HepG2 (cell line): ENCODE measurements at regions not wholly inside any gene's neighbourhood (a gene's known extent, or its start where the extent isn't known, plus 50 kb on each side); places are given as distances from the start of the nearest gene placed in this dataset.

Experiments used
- ATAC-seq: fragments of 200-7000 bp; cut with Tn5 transposase; 3 replicates; pipeline ENCODE4 v1.9.1; 2020; ENCODE audit warnings: mild to moderate bottlenecking, moderate library complexity
- BruUV-seq: library from RNA; stranded (reverse); fragments of 400-500 nt; replicated peaks from 2 replicates; lab custom pipeline; 2021; lab: Mats Ljungman, UMichigan
- CTCF ChIA-PET: fragments of 300-600 bp; formaldehyde crosslinking; extraction: SDS; loops from one replicate; lab custom pipeline; 2021; ENCODE audit warnings: low total read pairs, inconsistent platforms, low intra/inter-chr PET ratio; lab: Yijun Ruan, JAX
- POLR2A ChIA-PET: fragments of 350-600 bp; sonication (Branson Sonifier 250); formaldehyde crosslinking; loops from one replicate; lab custom pipeline; 2020; ENCODE audit warnings: antibody characterized with exemption, inconsistent platforms; lab: Yijun Ruan, JAX
- DNase-seq: peaks from one replicate; pipeline ENCODE4 v3.0.0-alpha.2; 2015; ENCODE audit warnings: low spot score
- FAIRE-seq: peaks from 3 replicates; lab custom pipeline; 2011; peaks lifted over from hg19 to GRCh38; lab: Jason Lieb, UNC
- H2AFZ ChIP-seq: one replicate; pipeline ENCODE4 v1.6.1; 2011; ENCODE audit warnings: low read length, inconsistent platforms
- H3K27ac ChIP-seq: fragments of 300-600 bp; 3 replicates; pipeline ENCODE4 v1.8.0; 2011; ENCODE audit warnings: mixed run types, mild to moderate bottlenecking, mixed read lengths, low read length, inconsistent platforms; ENCODE audit not compliant: insufficient read depth; ENCODE audit errors: extremely low read length
- H3K27me3 ChIP-seq, 2 experiments: fragments of 200-600 bp in 1 of 2; 2 replicates in 1 of 2; 3 replicates in 1 of 2; pipeline versions ENCODE4 v1.6.0 to v1.8.0; 2011; ENCODE audit warnings: low read length in 2 of 2, mild to moderate bottlenecking in 2 of 2, moderate library complexity in 2 of 2, inconsistent platforms in 1 of 2; ENCODE audit not compliant: insufficient read depth in 2 of 2, control insufficient read depth in 1 of 2
- H3K36me3 ChIP-seq, 2 experiments: fragments of 200-600 bp in 1 of 2; replicated peaks in 1 of 2; 2 replicates in 1 of 2; 3 replicates in 1 of 2; pipeline versions ENCODE4 v1.5.1 to v1.8.0; 2011; ENCODE audit warnings: low read length in 2 of 2, inconsistent platforms in 1 of 2; ENCODE audit not compliant: insufficient read depth in 2 of 2, control insufficient read depth in 1 of 2
- H3K4me1 ChIP-seq: 2 replicates; pipeline ENCODE4 v1.5.1; 2012; ENCODE audit warnings: low read length, inconsistent platforms; ENCODE audit not compliant: insufficient read depth
- H3K4me2 ChIP-seq: 2 replicates; pipeline ENCODE4 v1.6.0; 2011; ENCODE audit warnings: low read depth, low read length, inconsistent platforms
- H3K4me3 ChIP-seq, 3 experiments: fragments of 200-600 bp in 1 of 3; sonication (generic), shearing (Covaris generic) in 1 of 3; replicated peaks in 1 of 3; 2 replicates each; pipeline ENCODE4 v1.5.1; 2011 to 2016; ENCODE audit warnings: low read length in 3 of 3, inconsistent platforms in 2 of 3, low read depth in 2 of 3, mild to moderate bottlenecking in 2 of 3, control low read depth in 1 of 3, mixed read lengths in 1 of 3; ENCODE audit not compliant: insufficient read depth in 1 of 3
- H3K79me2 ChIP-seq: one replicate; pipeline ENCODE4 v1.6.1; 2011; ENCODE audit warnings: low read length, inconsistent platforms; ENCODE audit not compliant: insufficient read depth
- H3K9ac ChIP-seq: 2 replicates; pipeline ENCODE4 v1.6.0; 2011; ENCODE audit warnings: mild to moderate bottlenecking, low read depth, low read length, inconsistent platforms; ENCODE audit not compliant: insufficient read depth
- H3K9me3 ChIP-seq: 2 replicates; pipeline ENCODE4 v1.5.1; 2012; ENCODE audit warnings: mild to moderate bottlenecking, low read length
- H4K20me1 ChIP-seq: 2 replicates; pipeline ENCODE4 v1.6.0; 2011; ENCODE audit warnings: inconsistent platforms, mild to moderate bottlenecking, low read length, moderate library complexity; ENCODE audit not compliant: insufficient read depth
- CENPT ChIP-seq: sonication (generic); formaldehyde crosslinking; IDR thresholded peaks from 2 replicates; pipeline ENCODE4 v1.8.0; 2022; ENCODE audit warnings: low read depth, mild to moderate bottlenecking, moderate library complexity, missing genetic modification reagents
- EED ChIP-seq: sonication (generic); formaldehyde crosslinking; IDR thresholded peaks from 2 replicates; pipeline ENCODE4 v1.5.0; 2020; ENCODE audit warnings: mild to moderate bottlenecking, missing genetic modification reagents
- FOXP4 ChIP-seq: sonication (generic); formaldehyde crosslinking; IDR thresholded peaks from 2 replicates; pipeline ENCODE4 v1.4.0; 2020; ENCODE audit warnings: missing genetic modification reagents
- GTF3A ChIP-seq: sonication (generic); formaldehyde crosslinking; conservative IDR thresholded peaks from 2 replicates; pipeline ENCODE4 v1.4.0; 2020; ENCODE audit warnings: mild to moderate bottlenecking, missing genetic modification reagents
- HDAC2 ChIP-seq: sonication (generic); formaldehyde crosslinking; IDR thresholded peaks from 2 replicates; pipeline ENCODE4 v1.4.0; 2020; ENCODE audit warnings: missing genetic modification reagents
- HNF4A ChIP-seq: sonication (generic); formaldehyde crosslinking; IDR thresholded peaks from 2 replicates; pipeline ENCODE4 v1.4.0; 2020; ENCODE audit warnings: missing genetic modification reagents
- HOXD1 ChIP-seq: sonication (generic); formaldehyde crosslinking; IDR thresholded peaks from 2 replicates; pipeline ENCODE4 v1.5.0; 2020; ENCODE audit warnings: missing genetic modification reagents
- IKZF5 ChIP-seq: IDR thresholded peaks from 2 replicates; pipeline ENCODE4 v1.6.1; 2018; ENCODE audit warnings: missing genetic modification reagents, mild to moderate bottlenecking, missing compliant biosample characterization
- JDP2 ChIP-seq: sonication (generic); formaldehyde crosslinking; IDR thresholded peaks from 2 replicates; pipeline ENCODE4 v1.8.1; 2022; ENCODE audit warnings: missing genetic modification reagents, borderline replicate concordance
- KLF13 ChIP-seq: sonication (generic); formaldehyde crosslinking; IDR thresholded peaks from 2 replicates; pipeline ENCODE4 v1.4.0; 2020; ENCODE audit warnings: mild to moderate bottlenecking, missing genetic modification reagents
- MBD4 ChIP-seq: IDR thresholded peaks from 2 replicates; pipeline ENCODE4 v1.6.1; 2012; ENCODE audit warnings: low read length, inconsistent platforms, borderline replicate concordance
- PLRG1 ChIP-seq: fragments of 450-650 bp; conservative IDR thresholded peaks from 2 replicates; pipeline ENCODE4 v1.6.1; 2016
- ZNF136 ChIP-seq: sonication (generic); formaldehyde crosslinking; IDR thresholded peaks from 2 replicates; pipeline ENCODE4 v1.8.1; 2022; ENCODE audit warnings: low read depth, mild to moderate bottlenecking, moderate library complexity, missing genetic modification reagents
- ZNF253 ChIP-seq: sonication (generic); formaldehyde crosslinking; IDR thresholded peaks from 2 replicates; pipeline ENCODE4 v1.8.0; 2022; ENCODE audit warnings: mild to moderate bottlenecking, missing genetic modification reagents, borderline replicate concordance
- ZNF335 ChIP-seq: sonication (generic); formaldehyde crosslinking; IDR thresholded peaks from 2 replicates; pipeline ENCODE4 v1.4.0; 2020; ENCODE audit warnings: missing genetic modification reagents
- ZNF652 ChIP-seq: IDR thresholded peaks from 2 replicates; pipeline ENCODE4 v1.6.1; 2016; ENCODE audit warnings: low read depth, borderline replicate concordance
- ZNF704 ChIP-seq: sonication (generic); formaldehyde crosslinking; IDR thresholded peaks from 2 replicates; pipeline ENCODE4 v1.8.1; 2023; ENCODE audit warnings: mild to moderate bottlenecking, inconsistent platforms, moderate library complexity, missing genetic modification reagents, borderline replicate concordance
- ZNF713 ChIP-seq: sonication (generic); formaldehyde crosslinking; IDR thresholded peaks from 2 replicates; pipeline ENCODE4 v1.4.0; 2020; ENCODE audit warnings: mild to moderate bottlenecking, missing genetic modification reagents
- WGBS: methylation state at CpG from one replicate; pipeline ENCODE4 v1.1.6; 2017; ENCODE audit warnings: low lambda C conversion rate; 5-methylcytosine and 5-hydroxymethylcytosine counted together
- in situ Hi-C: cut with HindIII; loops from 2 replicates; pipeline ENCODE4 v1.10.0; 2017; ENCODE audit warnings: low pct_unique_long_range_greater_than_20kb; ENCODE audit not compliant: extremely low pct_ligation_motif_present
- intact Hi-C: fragments of 100-400 bp; cut with micrococcal nuclease; formaldehyde crosslinking; loops from one replicate; pipeline ENCODE4 v1.10.0; 2022; ENCODE audit not compliant: unreplicated experiment

- in situ Hi-C loops (no loop called here), intact Hi-C loops (no loop called here)
- ChIA-PET POLR2A (no interaction called here), CTCF (no interaction called here)
- no peak overlapping the region for H3K4me3 ChIP-seq
- H3K79me2 ChIP-seq: no peaks in the 10 kb centered on the region
- H2AFZ ChIP-seq: no peak overlapping the region
- no peak overlapping the region for H3K27ac ChIP-seq
- H3K4me1 ChIP-seq: no peaks in the 10 kb centered on the region
- H3K36me3 ChIP-seq: no peaks in the 10 kb centered on the region
- H3K4me2 ChIP-seq: no peak overlapping the region
- H4K20me1 ChIP-seq: no peaks in the 10 kb centered on the region
- WGBS: 1% methylated on average over 3 of the region's 3 CpGs
- DNase-seq (no peak), ATAC-seq (no peak), FAIRE-seq (no peak)
- H3K9ac ChIP-seq: no peak overlapping the region
- no peak for TF ChIP-seq MBD4
- no peak for TF ChIP-seq ZNF253 (CRISPR knock-in tag)
- TF ChIP-seq ZNF136 (CRISPR knock-in tag): no peak
- H3K27me3 ChIP-seq: no peaks in the 10 kb centered on the region
- BruUV-seq: no TSS peak
- H3K9me3 ChIP-seq: peaks cover 53% of the 10 kb centered on the region
Observed at GRCh38 chr13:105788530-105788929, 746.9 kb downstream of the EFNB2 start.

- Histone ChIP-seq H3K27ac (no peak overlapping the region), H4K20me1 (no peaks in the 10 kb centered on the region), H3K79me2 (no peaks in the 10 kb centered on the region), H2AFZ (no peak overlapping the region), H3K4me2 (no peak overlapping the region), H3K9ac (no peak overlapping the region), H3K9me3 (peaks cover 57% of the 10 kb centered on the region), H3K27me3 (no peaks in the 10 kb centered on the region), H3K4me3 (no peak overlapping the region), H3K36me3 (no peaks in the 10 kb centered on the region), H3K4me1 (no peaks in the 10 kb centered on the region)
- POLR2A ChIA-PET: no interaction called here
- ATAC-seq (no peak), FAIRE-seq (no peak), DNase-seq (no peak)
- intact Hi-C loops: no loop called here
- in situ Hi-C loops: no loop called here
- BruUV-seq: no TSS peak
- CTCF ChIA-PET: no interaction called here
- WGBS: 13% methylated on average over 9 of the region's 9 CpGs
- TF ChIP-seq FOXP4 (no peak), HOXD1 (CRISPR knock-in tag) (no peak), IKZF5 (CRISPR knock-in tag) (no peak), HNF4A (CRISPR knock-in tag) (no peak), EED (CRISPR knock-in tag) (no peak), KLF13 (CRISPR knock-in tag) (no peak), HDAC2 (CRISPR knock-in tag) (no peak), ZNF713 (CRISPR knock-in tag) (no peak), ZNF335 (CRISPR knock-in tag) (no peak), ZNF652 (CRISPR knock-in tag) (no peak), GTF3A (CRISPR knock-in tag) (no peak), JDP2 (CRISPR knock-in tag) (no peak), CENPT (CRISPR knock-in tag) (no peak), PLRG1 (no peak), ZNF704 (no peak)
Observed at GRCh38 chr13:105787632-105788031, 747.8 kb downstream of the EFNB2 start.
